ENCODE measurements at regions not wholly inside any gene's neighbourhood (a gene's known extent, or its start where the extent isn't known, plus 50 kb on each side); places are given as distances from the start of the nearest gene placed in this dataset.
A peak's percentile ranks its signal among the peaks of the same experiment; 100 is the strongest.

DNA sequence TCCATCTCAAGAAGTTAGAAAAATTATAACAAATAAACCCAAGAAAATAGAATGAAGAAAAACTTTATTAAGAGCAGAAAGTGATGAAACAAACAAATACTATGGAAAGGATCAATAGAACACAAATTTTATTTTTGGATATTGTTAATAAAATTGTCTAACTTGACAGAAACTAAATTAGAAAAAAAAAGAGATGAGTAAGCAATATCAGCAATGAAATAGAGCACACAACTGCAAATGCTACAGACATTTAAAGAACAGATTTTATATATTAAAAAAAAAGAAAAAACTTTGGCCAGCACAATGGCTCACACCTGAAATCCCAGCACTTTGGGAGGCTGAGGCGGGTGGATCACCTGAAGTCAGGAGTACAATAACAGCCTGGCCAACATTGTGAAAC lies 628.0 kb downstream of the EPHA7 start:
- ATAC-seq (ENCODE audit: insufficient read depth, low FRiP score) (no peak), DNase-seq (no peak)
- H3K4me1 ChIP-seq (ENCODE audit: control insufficient read depth in 5 of 5, insufficient read depth in 5 of 5, low read length in 5 of 5), result no peaks in the 10 kb centered on the region
- no peak overlapping the region for H3K27ac ChIP-seq (ENCODE audit: low read depth in 1 of 2, low read length in 1 of 2)
- H3K36me3 ChIP-seq (ENCODE audit: control insufficient read depth in 4 of 4, insufficient read depth in 4 of 4, low read length in 4 of 4), result no peaks in the 10 kb centered on the region
- no peaks in the 10 kb centered on the region for H3K27me3 ChIP-seq (ENCODE audit: control insufficient read depth in 3 of 3, insufficient read depth in 3 of 3, low read length in 2 of 3)
- 95 to 96% methylated on average over 1 of the region's 1 CpG for WGBS, 2 donors
- no peaks in the 10 kb centered on the region for H3K9me3 ChIP-seq (ENCODE audit: control insufficient read depth in 4 of 4, insufficient read depth in 3 of 4, low read length in 3 of 4)
- TF ChIP-seq, protein P1, sequence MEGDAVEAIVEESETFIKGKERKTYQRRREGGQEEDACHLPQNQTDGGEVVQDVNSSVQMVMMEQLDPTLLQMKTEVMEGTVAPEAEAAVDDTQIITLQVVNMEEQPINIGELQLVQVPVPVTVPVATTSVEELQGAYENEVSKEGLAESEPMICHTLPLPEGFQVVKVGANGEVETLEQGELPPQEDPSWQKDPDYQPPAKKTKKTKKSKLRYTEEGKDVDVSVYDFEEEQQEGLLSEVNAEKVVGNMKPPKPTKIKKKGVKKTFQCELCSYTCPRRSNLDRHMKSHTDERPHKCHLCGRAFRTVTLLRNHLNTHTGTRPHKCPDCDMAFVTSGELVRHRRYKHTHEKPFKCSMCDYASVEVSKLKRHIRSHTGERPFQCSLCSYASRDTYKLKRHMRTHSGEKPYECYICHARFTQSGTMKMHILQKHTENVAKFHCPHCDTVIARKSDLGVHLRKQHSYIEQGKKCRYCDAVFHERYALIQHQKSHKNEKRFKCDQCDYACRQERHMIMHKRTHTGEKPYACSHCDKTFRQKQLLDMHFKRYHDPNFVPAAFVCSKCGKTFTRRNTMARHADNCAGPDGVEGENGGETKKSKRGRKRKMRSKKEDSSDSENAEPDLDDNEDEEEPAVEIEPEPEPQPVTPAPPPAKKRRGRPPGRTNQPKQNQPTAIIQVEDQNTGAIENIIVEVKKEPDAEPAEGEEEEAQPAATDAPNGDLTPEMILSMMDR (IDR thresholded peaks at IDR 0.05; ENCODE audit: control extremely low read depth, extremely low read depth), result no peak
- H3K9ac ChIP-seq (ENCODE audit: insufficient read depth in 1 of 2, low read length in 2 of 2), result no peak overlapping the region
- no peak overlapping the region for H3K4me3 ChIP-seq

DNA sequence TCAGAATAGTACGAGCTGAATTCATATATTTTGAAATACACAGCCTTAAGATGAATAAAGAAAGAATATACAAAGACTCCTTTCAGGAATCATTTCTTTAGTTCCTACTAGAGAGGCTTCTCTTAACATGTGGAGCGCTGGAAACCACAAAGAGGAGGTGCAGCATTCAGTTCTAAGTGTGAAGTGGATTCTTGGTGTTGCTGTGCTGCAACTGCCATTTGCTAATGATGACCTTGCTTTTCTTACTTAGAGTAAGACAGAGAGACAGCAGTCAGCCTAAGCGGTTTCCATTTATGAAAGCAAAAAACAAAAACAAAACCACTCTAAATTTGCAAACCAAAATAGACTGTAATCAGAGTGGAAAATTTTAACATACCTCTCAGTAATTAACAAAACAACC lies 629.0 kb downstream of the EPHA7 start:
- no peak overlapping the region for H3K27ac ChIP-seq (ENCODE audit: low read depth in 1 of 2, low read length in 1 of 2)
- no peaks in the 10 kb centered on the region for H3K9me3 ChIP-seq (ENCODE audit: control insufficient read depth in 4 of 4, insufficient read depth in 3 of 4, low read length in 3 of 4)
- no peaks in the 10 kb centered on the region for H3K36me3 ChIP-seq (ENCODE audit: control insufficient read depth in 4 of 4, insufficient read depth in 4 of 4, low read length in 4 of 4)
- 67 to 76% methylated on average over 3 of the region's 3 CpGs for WGBS, 2 donors
- no peaks in the 10 kb centered on the region for H3K4me1 ChIP-seq (ENCODE audit: control insufficient read depth in 5 of 5, insufficient read depth in 5 of 5, low read length in 5 of 5)
- H3K9ac ChIP-seq (ENCODE audit: insufficient read depth in 1 of 2, low read length in 2 of 2), result no peak overlapping the region
- DNase-seq (no peak), ATAC-seq (ENCODE audit: insufficient read depth, low FRiP score) (no peak)
- H3K27me3 ChIP-seq (ENCODE audit: control insufficient read depth in 3 of 3, insufficient read depth in 3 of 3, low read length in 2 of 3), result no peaks in the 10 kb centered on the region
- TF ChIP-seq, protein P1 (IDR thresholded peaks at IDR 0.05; ENCODE audit: control extremely low read depth, extremely low read depth), result no peak
- no peak overlapping the region for H3K4me3 ChIP-seq

DNA sequence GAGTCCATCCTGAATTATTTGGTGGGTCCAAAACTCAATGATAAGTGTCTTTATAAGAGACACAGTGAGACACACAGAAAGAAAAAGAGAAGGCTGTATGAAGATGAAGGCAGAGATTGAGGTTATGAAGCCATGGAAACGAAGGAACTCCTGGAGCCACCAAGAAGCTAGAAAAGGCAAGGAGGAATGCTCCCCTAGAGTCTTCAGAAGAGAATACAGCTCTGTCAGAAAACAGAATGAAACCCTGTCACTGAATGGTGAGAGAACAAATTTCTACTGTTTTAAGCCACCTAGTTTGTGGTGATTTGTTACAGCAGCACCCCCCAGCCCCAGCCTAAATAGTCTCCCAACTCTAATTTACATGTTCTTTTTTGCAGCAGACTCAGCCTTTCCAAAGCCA lies 635.1 kb downstream of the EPHA7 start:
- no peak for DNase-seq
- Histone ChIP-seq H3K27ac (ENCODE audit: low read depth in 1 of 2, low read length in 1 of 2) (no peak overlapping the region), H3K9ac (ENCODE audit: insufficient read depth in 1 of 2, low read length in 2 of 2) (no peak overlapping the region), H3K27me3 (ENCODE audit: control insufficient read depth in 3 of 3, insufficient read depth in 3 of 3, low read length in 2 of 3) (no peaks in the 10 kb centered on the region), H3K4me1 (ENCODE audit: control insufficient read depth in 5 of 5, insufficient read depth in 5 of 5, low read length in 5 of 5) (peaks cover 0 to 6% (median 0%) of the 10 kb centered on the region in 5 donors), H3K4me3 (no peak overlapping the region), H3K9me3 (ENCODE audit: control insufficient read depth in 4 of 4, insufficient read depth in 3 of 4, low read length in 3 of 4) (no peaks in the 10 kb centered on the region), H3K36me3 (ENCODE audit: control insufficient read depth in 4 of 4, insufficient read depth in 4 of 4, low read length in 4 of 4) (no peaks in the 10 kb centered on the region)
- 75 to 78% methylated on average over 1 of the region's 1 CpG for WGBS, 2 donors
- ATAC-seq (ENCODE audit: insufficient read depth, low FRiP score), result no peak
- TF ChIP-seq, protein P1 (IDR thresholded peaks at IDR 0.05; ENCODE audit: control extremely low read depth, extremely low read depth), result no peak

DNA sequence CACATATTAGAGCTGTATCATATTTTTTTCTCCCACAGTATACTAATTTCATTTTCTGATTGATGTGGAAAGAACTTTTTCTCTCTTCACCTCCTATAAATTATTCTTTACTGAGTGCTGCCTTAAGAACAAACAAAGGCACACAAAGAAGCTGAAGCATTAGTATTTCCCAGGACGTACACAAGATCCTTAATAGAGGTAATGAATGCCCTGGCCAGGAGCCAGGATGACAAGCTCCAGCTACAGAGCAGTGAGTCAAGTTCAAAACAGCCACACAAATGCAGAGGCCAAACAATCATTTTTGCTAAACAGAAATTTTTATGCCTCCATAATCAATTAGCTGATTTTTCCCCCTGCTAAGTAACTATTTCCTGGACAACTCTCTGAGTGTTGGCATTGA lies 639.6 kb downstream of the EPHA7 start:
- TF ChIP-seq, protein P1 (IDR thresholded peaks at IDR 0.05; ENCODE audit: control extremely low read depth, extremely low read depth), result no peak
- peak; percentile 28 to 69 (median 52) for DNase-seq

More for the DNA sequence above, 639.6 kb downstream of the EPHA7 start:
- Histone ChIP-seq H3K9me3 (ENCODE audit: control insufficient read depth in 4 of 4, insufficient read depth in 3 of 4, low read length in 3 of 4) (no peaks in the 10 kb centered on the region), H3K4me1 (ENCODE audit: control insufficient read depth in 5 of 5, insufficient read depth in 5 of 5, low read length in 5 of 5) (peaks cover 0 to 6% (median 0%) of the 10 kb centered on the region in 5 donors), H3K4me3 (no peak overlapping the region), H3K36me3 (ENCODE audit: control insufficient read depth in 4 of 4, insufficient read depth in 4 of 4, low read length in 4 of 4) (no peaks in the 10 kb centered on the region), H3K27ac (ENCODE audit: low read depth in 1 of 2, low read length in 1 of 2) (no peak overlapping the region), H3K27me3 (ENCODE audit: control insufficient read depth in 3 of 3, insufficient read depth in 3 of 3, low read length in 2 of 3) (no peaks in the 10 kb centered on the region), H3K9ac (ENCODE audit: insufficient read depth in 1 of 2, low read length in 2 of 2) (no peak overlapping the region)
- no peak for ATAC-seq (ENCODE audit: insufficient read depth, low FRiP score)
- 33 to 63% methylated on average over 1 of the region's 1 CpG for WGBS, 2 donors

Data from lung (tissue), 11 donors.